Adrenal gland (tissue), 9 donors: ENCODE measurements at regions not wholly inside any gene's neighbourhood (a gene's known extent, or its start where the extent isn't known, plus 50 kb on each side); places are given as distances from the start of the nearest gene placed in this dataset.

Source experiments
- DNase-seq, 7 donors: peaks; one replicate each; pipeline ENCODE4 v3.0.0-alpha.2; 2019 to 2020
- H3K27ac ChIP-seq, 5 donors: fragments of 200-600 bp; sonication (generic) in 4 of 5; 1 replicate in 3 of 5; 2 replicates in 2 of 5; pipeline versions ENCODE4 v1.5.1 to v1.8.0; 2016 to 2020; ENCODE audit warnings: mild to moderate bottlenecking in 1 of 5
- H3K27me3 ChIP-seq: fragments of 200-600 bp; 2 replicates; pipeline ENCODE4 v1.8.0; 2021
- H3K36me3 ChIP-seq, 2 donors: fragments of 200-600 bp; replicated peaks in 1 of 2; 1 replicate in 1 of 2; 2 replicates in 1 of 2; pipeline versions ENCODE4 v1.5.1 to v1.8.0; 2018 to 2022
- H3K4me1 ChIP-seq, 2 donors: fragments of 200-600 bp; replicated peaks in 1 of 2; 1 replicate in 1 of 2; 2 replicates in 1 of 2; pipeline versions ENCODE4 v1.5.1 to v1.8.0; 2018 to 2021
- H3K4me3 ChIP-seq, 4 donors: fragments of 200-600 bp; sonication (generic) in 3 of 4; one replicate each; pipeline ENCODE4 v1.5.1; 2016 to 2018
- H3K9me3 ChIP-seq, 3 donors: fragments of 200-600 bp; sonication (generic) in 1 of 3; replicated peaks in 1 of 3; 1 replicate in 2 of 3; 2 replicates in 1 of 3; pipeline versions ENCODE4 v1.5.1 to v1.8.0; 2016 to 2021
- CTCF ChIP-seq, 6 experiments: fragments of 450-650 bp in 4 of 6; fragments of 200-600 bp in 2 of 6; sonication (generic) in 1 of 6; IDR thresholded peaks; 1 replicate in 5 of 6; 2 replicates in 1 of 6; pipeline versions ENCODE4 v1.5.1 to v1.8.0; 2016 to 2021; ENCODE audit warnings: antibody characterized with exemption in 6 of 6, mild to moderate bottlenecking in 2 of 6, moderate library complexity in 1 of 6
- POLR2A ChIP-seq, 2 donors: fragments of 450-650 bp; IDR thresholded peaks; one replicate each; pipeline ENCODE4 v1.6.1; 2017; ENCODE audit warnings: antibody characterized with exemption in 2 of 2, mild to moderate bottlenecking in 2 of 2, moderate library complexity in 1 of 2
- WGBS, 4 donors: extraction: QIAGEN DNeasy Blood & Tissue Kit in 2 of 4; methylation state at CpG; one replicate each; pipeline versions ENCODE4 v1.1.5 to v1.1.7; 2013 to 2017; 5-methylcytosine and 5-hydroxymethylcytosine counted together
- intact Hi-C, 2 donors: fragments of 100-400 bp; cut with DNase I; formaldehyde crosslinking; loops; one replicate each; pipeline versions ENCODE4 v1.14.1 to v1.15.0; 2022 to 2023
- donor health status: healthy with polysubstance abuse.
- donor health status: Bipolar disorder and iron deficiency.
- donor health status: DM: yes; HTN: yes; CAD: no.
- donor health status: DM: no; HTN: no; CAD: no.
- donor health status: DM: no; HTN: no; CAD: no.

GRCh38 chr3:106577241-106577640 lies 708.4 kb upstream of the CBLB start:
- TF ChIP-seq POLR2A (IDR thresholded peaks at IDR 0.05): no peak
- TF ChIP-seq CTCF (IDR thresholded peaks at IDR 0.05): no peak
- Histone ChIP-seq H3K36me3 (no peaks in the 10 kb centered on the region), H3K27me3 (no peaks in the 10 kb centered on the region), H3K9me3 (no peaks in the 10 kb centered on the region), H3K27ac (no peak overlapping the region), H3K4me3 (no peak overlapping the region), H3K4me1 (no peaks in the 10 kb centered on the region)
- intact Hi-C loops: no loop called here
- DNase-seq: no peak
- 80 to 86% (median 83%) methylated on average over 1 of the region's 1 CpG for WGBS, 4 donors

GRCh38 chr3:106578911-106579310 lies 710.1 kb upstream of the CBLB start:
- intact Hi-C loops: no loop called here
- H3K4me1 ChIP-seq: no peaks in the 10 kb centered on the region
- TF ChIP-seq POLR2A (IDR thresholded peaks at IDR 0.05): no peak
- no peak for TF ChIP-seq CTCF (IDR thresholded peaks at IDR 0.05)
- DNase-seq: no peak
- no peaks in the 10 kb centered on the region for H3K36me3 ChIP-seq
- H3K9me3 ChIP-seq: no peaks in the 10 kb centered on the region
- no peak overlapping the region for H3K27ac ChIP-seq
- 58 to 93% (median 84%) methylated on average over 1 of the region's 1 CpG for WGBS, 4 donors
- no peak overlapping the region for H3K4me3 ChIP-seq
- no peaks in the 10 kb centered on the region for H3K27me3 ChIP-seq

- DNase-seq: no peak
- Histone ChIP-seq H3K4me3 (no peak overlapping the region), H3K36me3 (no peaks in the 10 kb centered on the region), H3K27me3 (no peaks in the 10 kb centered on the region), H3K4me1 (no peaks in the 10 kb centered on the region), H3K27ac (no peak overlapping the region), H3K9me3 (no peaks in the 10 kb centered on the region)
- intact Hi-C loops: no loop called here
- 71 to 85% (median 80%) methylated on average over 3 of the region's 3 CpGs for WGBS, 4 donors
- no peak for TF ChIP-seq CTCF (IDR thresholded peaks at IDR 0.05)
Observed at GRCh38 chr3:106582151-106582550, 713.3 kb upstream of the CBLB start.

GRCh38 chr3:106587551-106587950 lies 718.7 kb upstream of the CBLB start:
- no peak for DNase-seq

More at GRCh38 chr3:106587551-106587950, 718.7 kb upstream of the CBLB start:
- WGBS, 4 donors: 82 to 92% (median 86%) methylated on average over 6 of the region's 6 CpGs
- TF ChIP-seq CTCF (IDR thresholded peaks at IDR 0.05): no peak
- TF ChIP-seq POLR2A (IDR thresholded peaks at IDR 0.05): no peak
- Histone ChIP-seq H3K4me3 (no peak overlapping the region), H3K27ac (no peak overlapping the region), H3K9me3 (no peaks in the 10 kb centered on the region), H3K27me3 (no peaks in the 10 kb centered on the region), H3K4me1 (no peaks in the 10 kb centered on the region), H3K36me3 (no peaks in the 10 kb centered on the region)
- intact Hi-C loops: no loop called here
